ENCODE measurements at regions not wholly inside any gene's neighbourhood (a gene's known extent, or its start where the extent isn't known, plus 50 kb on each side); places are given as distances from the start of the nearest gene placed in this dataset.
"Not testable (repeated sequence)": the region's sequence is repeated elsewhere in the genome, so short reads cannot be mapped to it uniquely, and the experiment has no call there.

- in situ Hi-C loops (cut with HindIII; ENCODE audit: low sequenced_read_pairs): no loop called here
- DNase-seq (ENCODE audit: low spot score): no peak
Observed at GRCh38 chrX:151042842-151043241, 59.7 kb downstream of the HMGB3 start.

GRCh38 chrX:151066373-151066772 lies 83.2 kb downstream of the HMGB3 start:
- DNase-seq (ENCODE audit: low spot score); in situ Hi-C loops (cut with HindIII; ENCODE audit: low sequenced_read_pairs): not testable (repeated sequence)

DNA sequence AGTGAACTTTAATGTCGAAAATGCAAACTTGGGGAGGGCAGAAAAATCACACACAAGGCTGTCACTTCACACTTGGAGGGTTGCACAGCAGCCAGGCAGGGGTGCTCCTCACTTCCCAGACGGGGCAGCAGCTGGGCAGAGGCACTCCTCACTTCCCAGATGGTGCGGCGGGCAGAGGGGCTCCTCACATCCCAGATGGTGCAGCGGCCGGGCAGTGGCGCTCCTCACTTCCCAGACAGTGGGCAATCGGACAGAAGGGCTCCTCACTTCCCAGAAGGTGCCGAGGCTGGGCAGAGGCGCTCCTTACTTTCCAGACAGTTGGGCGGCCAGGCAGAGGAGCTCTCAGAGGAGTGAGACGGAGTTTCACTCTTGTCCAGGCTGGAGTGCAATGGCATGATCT lies 90.6 kb downstream of the HMGB3 start:
- DNase-seq (ENCODE audit: low spot score): no peak

DNA sequence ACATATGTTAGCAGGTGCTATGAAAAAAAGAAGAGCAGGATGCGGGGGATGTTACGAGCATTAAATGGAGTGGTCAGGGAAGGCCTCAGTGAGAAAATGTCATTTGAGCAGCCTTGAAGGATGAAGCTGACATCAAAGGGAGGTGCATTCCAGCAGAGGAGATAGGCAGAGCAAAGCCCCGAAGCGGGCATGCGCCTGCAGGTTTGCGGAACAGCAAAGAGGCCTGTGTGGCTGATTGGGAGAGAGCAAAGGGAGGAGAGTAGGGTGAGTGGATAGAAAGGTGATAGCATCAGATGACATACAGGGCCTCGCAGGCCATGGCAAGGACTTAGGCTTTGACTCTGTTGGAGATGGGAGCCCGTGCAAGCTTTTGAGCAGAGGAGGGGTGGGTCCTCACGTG lies 95.4 kb upstream of the GPR50 start:
- in situ Hi-C loops (cut with HindIII; ENCODE audit: low sequenced_read_pairs): no loop called here

More for the DNA sequence above, 90.6 kb downstream of the HMGB3 start:
- in situ Hi-C loops (cut with HindIII; ENCODE audit: low sequenced_read_pairs): no loop called here

DNA sequence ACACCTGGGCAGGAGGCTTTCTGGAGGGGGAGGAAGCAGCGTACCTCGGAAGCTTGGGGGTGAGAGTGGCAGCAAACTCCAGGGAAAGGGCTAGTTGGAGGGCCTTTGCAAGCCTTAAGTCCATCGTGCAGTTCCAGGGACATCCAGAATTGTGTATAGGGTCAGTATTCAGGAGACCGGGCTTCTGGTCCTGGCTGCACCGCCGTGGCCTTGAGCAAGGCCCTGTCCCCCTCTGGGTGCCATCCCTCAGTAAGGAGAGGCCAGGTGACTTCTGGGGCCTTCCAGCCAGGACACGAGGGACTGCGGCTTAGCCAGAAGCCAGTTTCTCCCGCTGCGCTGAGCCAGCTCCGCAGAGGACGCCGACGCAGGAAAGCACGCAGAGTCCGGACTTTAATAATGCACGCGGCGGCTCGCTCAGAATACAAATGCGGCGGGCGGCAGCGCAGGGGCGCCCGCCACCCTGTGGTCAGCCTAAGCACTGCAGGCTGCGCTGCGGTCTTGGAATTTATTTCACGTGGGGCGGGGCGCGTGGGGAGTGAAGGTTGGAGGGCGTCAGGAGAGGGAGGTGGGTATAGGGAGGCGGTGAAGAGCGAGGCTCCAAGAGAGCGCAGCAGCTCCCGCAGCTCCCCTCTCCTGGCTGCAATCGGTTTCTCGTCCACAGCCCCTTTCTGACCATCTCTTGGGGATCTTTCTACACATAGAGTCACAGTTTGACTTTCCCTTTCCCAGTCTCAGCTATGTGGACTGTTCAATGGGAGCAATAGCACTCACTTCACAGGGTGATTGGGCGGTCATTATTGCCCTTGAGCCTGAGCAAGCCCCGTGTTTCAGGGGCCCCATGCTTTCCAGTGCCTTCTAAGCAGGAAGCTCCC lies 94.1 kb upstream of the GPR50 start:
- in situ Hi-C loops (cut with HindIII; ENCODE audit: low sequenced_read_pairs): no loop called here
- DNase-seq (ENCODE audit: low spot score): peak; percentile 49

More for the DNA sequence above, 95.4 kb upstream of the GPR50 start:
- no peak for DNase-seq (ENCODE audit: low spot score)

DNA sequence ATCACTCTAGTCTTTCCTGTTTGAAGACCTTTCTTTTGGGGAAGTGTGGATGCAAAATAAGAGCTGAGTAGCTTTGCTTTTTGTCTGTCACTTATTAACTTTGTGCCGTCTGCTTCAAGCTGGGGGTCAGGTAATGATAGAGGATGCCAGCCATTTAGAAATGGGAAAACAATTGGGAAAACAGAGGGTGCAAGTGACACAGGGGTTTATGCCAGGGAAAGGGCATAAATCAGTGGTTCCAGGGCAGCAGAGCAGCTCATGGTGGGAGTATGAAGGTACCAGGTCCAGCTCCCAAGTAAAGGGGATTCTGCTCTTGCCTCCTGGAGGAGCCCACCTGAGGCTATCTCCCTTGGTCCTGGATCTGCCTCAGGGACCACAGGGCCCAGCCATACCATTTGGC lies 91.9 kb upstream of the GPR50 start:
- in situ Hi-C loops (cut with HindIII; ENCODE audit: low sequenced_read_pairs): no loop called here
- DNase-seq (ENCODE audit: low spot score): no peak

- in situ Hi-C loops (cut with HindIII; ENCODE audit: low sequenced_read_pairs): no loop called here
Observed at GRCh38 chrX:151085207-151085606, 91.2 kb upstream of the GPR50 start.

GRCh38 chrX:151088221-151088620 lies 88.2 kb upstream of the GPR50 start:
- no peak for DNase-seq (ENCODE audit: low spot score)
- in situ Hi-C loops (cut with HindIII; ENCODE audit: low sequenced_read_pairs): no loop called here

More at GRCh38 chrX:151085207-151085606, 91.2 kb upstream of the GPR50 start:
- no peak for DNase-seq (ENCODE audit: low spot score)

DNA sequence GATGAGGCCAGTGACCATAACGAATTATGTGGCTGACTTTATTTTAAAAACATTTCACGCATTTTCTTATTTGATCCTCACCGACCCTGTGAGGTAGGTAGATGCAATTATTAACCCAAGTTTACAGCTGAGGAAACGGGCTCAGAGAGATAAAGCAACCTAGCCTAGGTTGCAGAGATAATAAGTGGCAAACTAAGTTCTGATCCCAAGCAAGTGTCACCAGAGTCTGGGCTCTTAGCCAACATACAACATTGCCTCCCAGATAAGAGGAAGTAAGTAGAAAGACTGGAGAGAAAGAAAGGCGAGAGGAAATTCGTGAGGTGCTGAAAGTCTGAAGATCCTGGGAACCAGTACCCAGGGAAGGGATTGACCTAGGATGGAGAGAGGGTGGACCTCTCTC lies 77.4 kb upstream of the GPR50 start:
- no peak for DNase-seq (ENCODE audit: low spot score)
- in situ Hi-C loops (cut with HindIII; ENCODE audit: low sequenced_read_pairs): no loop called here

- DNase-seq (ENCODE audit: low spot score): no peak
- in situ Hi-C loops (cut with HindIII; ENCODE audit: low sequenced_read_pairs): no loop called here
Observed at GRCh38 chrX:151100799-151101198, 75.6 kb upstream of the GPR50 start.

DNA sequence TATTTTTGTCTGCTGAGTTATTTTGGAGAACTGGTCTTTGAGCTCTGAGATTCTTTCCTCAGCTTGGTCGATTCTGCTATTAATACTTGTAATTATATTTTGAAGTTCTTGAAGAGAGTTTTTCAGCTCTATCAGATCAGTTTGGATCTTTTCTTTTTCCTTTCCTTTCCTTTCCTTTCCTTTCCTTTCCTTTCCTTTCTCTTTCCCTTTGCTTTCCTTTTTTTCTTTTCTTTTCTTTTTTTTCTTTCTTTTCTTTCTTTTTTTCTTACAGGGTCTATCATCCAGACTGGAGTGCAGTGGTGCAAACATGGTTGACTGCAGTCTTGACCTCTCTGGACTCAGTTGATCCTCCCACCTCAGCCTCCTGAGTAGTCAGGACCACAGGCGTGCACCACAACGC lies 63.2 kb upstream of the GPR50 start:
- in situ Hi-C loops (cut with HindIII; ENCODE audit: low sequenced_read_pairs); DNase-seq (ENCODE audit: low spot score): not testable (repeated sequence)

Data from G401 (cell line).